ENCODE measurements at regions not wholly inside any gene's neighbourhood (a gene's known extent, or its start where the extent isn't known, plus 50 kb on each side); places are given as distances from the start of the nearest gene placed in this dataset.

GRCh38 chr4:3836756-3837601, 70.8 kb downstream of the ADRA2C start:
- DNase-seq (ENCODE audit: low read depth): no peak
- no peak for TF ChIP-seq CTCF (IDR thresholded peaks at IDR 0.05; ENCODE audit: insufficient read depth, low read depth, low read length)
- no peak overlapping the region for H3K4me3 ChIP-seq (ENCODE audit: low read depth, low read length)

- no peak overlapping the region for H3K4me3 ChIP-seq (ENCODE audit: low read depth, low read length)
- TF ChIP-seq CTCF (IDR thresholded peaks at IDR 0.05; ENCODE audit: insufficient read depth, low read depth, low read length): no peak
Observed at GRCh38 chr4:3838437-3839380, 72.5 kb downstream of the ADRA2C start.

DNA sequence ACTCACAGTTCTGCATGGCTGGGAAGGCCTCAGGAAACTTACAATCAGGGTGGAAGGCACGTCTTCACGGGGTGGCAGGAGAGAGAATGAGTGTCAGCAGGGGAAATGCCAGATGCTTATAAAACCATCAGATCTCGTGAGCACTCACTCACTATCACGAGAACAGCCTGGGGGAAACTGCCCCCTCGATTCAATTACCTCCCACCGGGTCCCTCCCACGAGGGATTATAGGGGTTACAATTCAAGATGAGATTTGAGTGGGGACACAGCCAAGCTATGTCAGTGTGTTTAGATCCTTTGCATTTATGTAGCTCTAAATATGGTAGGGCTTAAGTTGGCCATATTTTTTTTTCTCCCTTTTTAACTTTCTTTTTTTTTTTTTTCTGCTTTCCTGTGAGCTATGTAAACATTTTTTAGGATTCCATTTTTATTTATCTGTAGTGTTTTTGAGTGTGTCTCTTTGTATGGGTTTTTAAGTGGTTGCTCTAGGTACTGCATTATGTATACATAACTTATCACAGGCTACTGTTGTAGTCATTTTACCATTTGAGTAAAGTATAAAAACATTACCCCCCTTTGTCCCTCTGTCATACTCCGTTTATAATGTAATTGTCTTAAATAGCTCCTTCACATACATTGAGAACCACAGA, 79.0 kb downstream of the ADRA2C start:
- no peak for DNase-seq (ENCODE audit: low read depth)
- TF ChIP-seq CTCF (IDR thresholded peaks at IDR 0.05; ENCODE audit: insufficient read depth, low read depth, low read length): no peak
- no peak overlapping the region for H3K4me3 ChIP-seq (ENCODE audit: low read depth, low read length)

More at GRCh38 chr4:3838437-3839380, 72.5 kb downstream of the ADRA2C start:
- no peak for DNase-seq (ENCODE audit: low read depth)

DNA sequence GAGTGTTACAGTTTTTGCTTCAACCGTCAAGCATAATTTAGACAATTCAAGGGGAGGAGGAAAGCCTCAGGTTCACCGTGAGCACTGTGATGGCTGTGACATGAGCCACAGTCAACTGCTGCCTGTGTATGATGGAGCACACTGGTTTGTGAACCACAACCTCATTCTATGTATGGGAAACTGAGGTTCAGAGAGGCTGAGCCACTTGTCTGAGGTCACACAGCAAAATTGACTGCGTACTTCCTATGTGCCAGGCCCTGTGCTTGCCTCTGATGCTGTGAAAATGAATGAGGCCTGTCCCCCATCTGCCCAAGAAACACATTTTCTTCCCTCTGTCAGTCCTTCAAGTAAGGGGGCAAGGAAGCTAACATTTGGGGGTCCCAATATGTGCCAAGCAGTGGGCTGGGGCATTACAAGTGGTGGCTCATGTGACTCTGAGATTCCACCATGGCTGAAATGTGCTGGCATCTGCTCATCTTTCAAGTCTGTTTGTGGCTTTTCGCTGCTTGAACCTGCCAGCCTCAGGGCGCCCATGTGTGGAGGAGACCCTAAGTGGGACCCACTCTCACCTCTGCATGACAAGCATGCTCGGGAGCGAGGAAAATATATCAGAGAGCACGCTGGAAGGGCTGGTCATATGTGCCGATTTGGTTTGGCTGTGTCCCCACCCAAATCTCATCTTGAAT, 79.7 kb downstream of the ADRA2C start:
- DNase-seq (ENCODE audit: low read depth): no peak
- TF ChIP-seq CTCF (IDR thresholded peaks at IDR 0.05; ENCODE audit: insufficient read depth, low read depth, low read length): no peak
- H3K4me3 ChIP-seq (ENCODE audit: low read depth, low read length): no peak overlapping the region

DNA sequence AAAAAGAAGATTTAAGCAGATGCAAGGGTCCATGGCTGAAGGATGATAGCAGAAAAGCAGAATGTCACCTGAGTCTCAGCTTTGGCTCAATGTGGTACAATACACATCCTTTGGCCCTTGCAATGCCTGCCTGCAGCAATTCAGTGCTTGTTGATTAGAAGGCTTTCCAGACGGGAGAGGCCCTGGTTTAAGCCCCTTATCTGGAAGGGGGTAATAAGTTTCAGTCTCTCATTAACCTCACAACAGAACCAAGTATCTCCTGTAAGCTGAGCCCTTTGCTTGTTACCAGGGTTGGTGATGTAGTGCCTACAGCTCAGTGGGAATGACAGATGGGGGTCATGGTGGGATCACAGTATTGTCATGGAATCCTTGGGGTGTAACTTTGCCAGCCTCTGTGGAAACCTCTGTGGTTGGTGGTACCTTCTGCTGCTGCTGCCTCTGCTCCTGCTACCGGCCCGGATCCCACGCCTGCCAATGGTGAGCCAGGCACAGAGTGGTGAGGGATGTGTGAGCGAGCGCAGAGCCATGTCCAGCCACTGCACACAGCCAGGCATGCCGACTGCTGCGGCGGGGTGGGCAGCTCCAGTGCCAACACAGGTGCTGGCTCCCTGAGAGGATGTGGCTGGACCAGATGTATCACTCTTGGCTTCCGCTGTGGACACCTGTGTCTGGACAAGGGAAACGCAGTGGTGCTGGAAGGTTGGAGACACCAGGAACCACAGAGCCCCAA, 81.2 kb downstream of the ADRA2C start:
- DNase-seq (ENCODE audit: low read depth): no peak
- H3K4me3 ChIP-seq (ENCODE audit: low read depth, low read length): no peak overlapping the region
- no peak for TF ChIP-seq CTCF (IDR thresholded peaks at IDR 0.05; ENCODE audit: insufficient read depth, low read depth, low read length)

All from fibroblast of villous mesenchyme (primary cell).